ENCODE measurements at regions not wholly inside any gene's neighbourhood (a gene's known extent, or its start where the extent isn't known, plus 50 kb on each side); places are given as distances from the start of the nearest gene placed in this dataset.

- TF ChIP-seq CTCF (IDR thresholded peaks at IDR 0.05) (no peak), EP300 (IDR thresholded peaks at IDR 0.05) (no peak), POLR2A (IDR thresholded peaks at IDR 0.05) (no peak), POLR2AphosphoS5 (IDR thresholded peaks at IDR 0.05) (no peak)
Measured at GRCh38 chr10:121131426-121132265, 280.5 kb downstream of the WDR11 start.

All from gastroesophageal sphincter (tissue), 3 donors.